GM12892 (cell line): ENCODE measurements at regions not wholly inside any gene's neighbourhood (a gene's known extent, or its start where the extent isn't known, plus 50 kb on each side); places are given as distances from the start of the nearest gene placed in this dataset.

ENCODE experiments used
- DNase-seq: peaks from one replicate; pipeline ENCODE4 v3.0.0; 2011; ENCODE audit not compliant: insufficient read length
- FAIRE-seq: peaks from 2 replicates; lab custom pipeline; 2011; peaks lifted over from hg19 to GRCh38; lab: Jason Lieb, UNC
- POLR2A ChIP-seq: IDR thresholded peaks from 2 replicates; pipeline ENCODE4 v1.6.1; 2011; ENCODE audit warnings: low read depth, low read length, control low read depth
- POLR2AphosphoS5 ChIP-seq: IDR thresholded peaks from 2 replicates; pipeline ENCODE4 v1.6.1; 2011; ENCODE audit warnings: low read depth, low read length, control low read depth
- TAF1 ChIP-seq: IDR thresholded peaks from 2 replicates; pipeline ENCODE4 v1.6.1; 2011; ENCODE audit warnings: low read depth, mild to moderate bottlenecking, control low read depth, low read length, borderline replicate concordance

DNA sequence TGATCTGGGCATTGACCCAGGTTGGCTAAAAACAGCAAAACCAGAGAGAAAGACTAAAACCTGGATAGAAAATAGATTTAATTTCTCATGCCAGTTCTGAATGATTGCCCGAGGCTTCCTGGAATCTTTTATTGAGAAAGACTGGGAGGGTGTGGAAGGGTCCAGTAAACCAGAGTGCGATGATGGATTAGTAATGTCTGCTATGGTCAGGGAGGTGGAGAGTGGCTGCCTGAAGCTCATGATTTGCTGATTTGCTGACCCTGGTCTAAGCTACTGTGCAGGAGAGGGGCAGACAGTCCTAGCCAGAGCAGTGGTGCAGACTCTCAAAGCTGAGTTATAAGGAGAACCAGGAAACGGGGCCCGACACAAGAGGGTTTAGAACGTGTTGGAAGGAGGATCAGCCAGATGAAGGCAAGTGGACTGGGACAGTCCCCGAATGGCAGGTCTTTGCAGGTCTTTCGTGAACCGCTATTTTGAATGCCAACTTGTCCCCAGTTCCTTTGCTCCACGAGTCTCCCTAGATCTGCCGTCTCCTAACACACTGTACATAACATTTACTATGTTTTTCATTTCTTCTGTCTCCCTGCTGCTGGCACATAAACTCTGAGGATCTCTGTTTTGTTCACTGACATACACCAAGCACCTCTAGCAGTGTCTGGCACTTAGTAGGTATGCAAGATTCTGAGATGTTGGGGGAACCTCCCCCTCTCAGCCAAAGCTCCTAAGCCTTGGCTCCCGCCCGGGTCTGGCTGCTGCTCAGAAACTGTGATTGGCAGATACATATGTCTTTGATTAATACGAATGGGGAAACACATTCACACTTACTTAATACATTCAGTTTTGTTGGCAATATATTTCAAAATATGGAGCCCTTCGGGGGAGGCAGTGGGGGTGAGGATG, 237.3 kb upstream of the TNRC6C start:
- TF ChIP-seq POLR2A = no peak
- no peak for TF ChIP-seq TAF1
- DNase-seq (no peak), FAIRE-seq (no peak)

DNA sequence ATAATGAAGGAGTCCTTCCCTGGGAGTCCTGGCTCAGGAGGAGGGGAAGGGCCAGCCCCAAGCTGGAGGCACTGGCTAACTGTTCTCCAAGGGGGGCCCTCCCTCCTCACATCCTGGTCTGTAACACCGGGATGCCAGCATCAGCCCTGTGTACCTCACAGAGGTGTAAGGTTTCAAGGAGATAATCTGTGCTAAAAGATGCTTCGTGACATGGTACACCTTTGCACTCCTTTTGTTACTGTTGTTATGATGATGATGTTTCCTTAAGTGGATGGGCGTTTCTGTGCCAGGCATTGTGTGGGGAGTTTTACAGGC, 236.7 kb upstream of the TNRC6C start:
- TF ChIP-seq TAF1 (no peak), POLR2A (no peak), POLR2AphosphoS5 (no peak)
- no peak for FAIRE-seq

DNA sequence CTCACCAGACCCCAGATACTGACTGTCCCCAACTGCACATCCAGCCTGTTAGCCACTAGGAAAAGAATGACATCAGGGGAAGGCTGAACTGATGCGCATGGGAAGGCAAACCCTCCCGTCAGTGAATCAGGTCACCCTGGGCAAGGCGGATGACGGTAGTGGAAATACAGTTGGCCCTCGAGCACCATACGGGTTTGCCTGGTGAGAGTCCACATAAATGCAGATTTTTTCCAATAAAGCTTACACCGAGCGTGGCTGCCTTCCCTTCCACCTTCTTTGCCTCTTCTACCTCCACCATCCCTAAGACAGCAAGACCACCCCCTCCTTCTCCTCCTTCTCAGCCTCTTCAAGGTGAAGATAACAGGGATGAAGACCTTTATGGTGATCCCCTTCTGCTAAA, 236.1 kb upstream of the TNRC6C start:
- DNase-seq (no peak), FAIRE-seq (no peak)
- no peak for TF ChIP-seq POLR2AphosphoS5
- TF ChIP-seq POLR2A = no peak
- TF ChIP-seq TAF1 = no peak

More for the DNA sequence above, 236.7 kb upstream of the TNRC6C start:
- DNase-seq = no peak

GRCh38 chr17:77723071-77723908, 235.2 kb upstream of the TNRC6C start:
- no peak for FAIRE-seq
- TF ChIP-seq POLR2A = no peak
- TF ChIP-seq TAF1 = no peak
- TF ChIP-seq POLR2AphosphoS5 = no peak
- no peak for DNase-seq

DNA sequence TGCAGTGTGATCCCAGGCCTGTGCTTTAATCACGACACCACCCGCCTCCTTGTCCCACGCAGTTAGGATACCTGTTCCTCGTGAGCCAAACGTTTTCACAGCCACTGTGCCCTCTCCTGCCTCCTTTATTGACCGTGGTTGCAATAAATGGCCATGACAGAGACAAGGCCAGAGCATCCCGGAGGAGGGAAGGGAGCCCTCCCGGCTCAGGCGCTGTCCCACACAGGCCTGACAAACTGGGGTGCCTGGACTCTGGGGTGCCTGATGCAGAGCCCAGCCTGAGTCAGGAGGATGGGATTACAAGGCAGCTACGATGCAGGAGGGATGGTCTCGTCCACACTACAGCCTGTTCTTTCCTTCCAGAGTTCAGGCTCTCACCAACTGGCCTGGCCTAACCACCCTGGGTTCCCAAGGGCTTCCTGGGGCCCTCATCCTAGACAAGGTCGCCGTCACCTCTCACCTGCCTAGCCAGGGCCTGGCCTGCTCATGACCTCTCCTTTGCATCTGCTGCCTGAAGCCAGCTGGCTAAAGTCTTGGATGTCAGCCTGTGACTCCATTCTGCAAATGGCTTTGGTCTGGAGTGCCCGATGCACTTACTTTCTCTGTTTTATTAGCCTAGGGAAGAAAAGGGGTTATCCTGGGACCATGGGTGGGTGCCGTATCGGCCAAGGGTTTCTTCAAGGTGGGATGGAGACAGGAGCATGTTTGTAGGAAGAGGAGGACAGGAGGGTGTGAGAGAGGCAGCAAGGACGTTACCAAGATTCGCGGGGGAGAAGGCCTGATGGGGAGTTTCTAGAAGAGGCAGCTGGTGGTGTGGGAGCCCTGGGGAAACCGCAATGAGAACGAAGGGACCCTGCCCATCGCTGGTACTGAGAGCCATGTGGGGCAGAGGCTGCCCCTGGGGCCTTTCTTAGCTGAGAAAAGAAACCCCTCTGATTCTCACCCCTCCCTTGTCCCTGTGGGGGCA, 234.3 kb upstream of the TNRC6C start:
- DNase-seq (no peak), FAIRE-seq (no peak)
- TF ChIP-seq POLR2AphosphoS5 (no peak), POLR2A (no peak), TAF1 (no peak)

DNA sequence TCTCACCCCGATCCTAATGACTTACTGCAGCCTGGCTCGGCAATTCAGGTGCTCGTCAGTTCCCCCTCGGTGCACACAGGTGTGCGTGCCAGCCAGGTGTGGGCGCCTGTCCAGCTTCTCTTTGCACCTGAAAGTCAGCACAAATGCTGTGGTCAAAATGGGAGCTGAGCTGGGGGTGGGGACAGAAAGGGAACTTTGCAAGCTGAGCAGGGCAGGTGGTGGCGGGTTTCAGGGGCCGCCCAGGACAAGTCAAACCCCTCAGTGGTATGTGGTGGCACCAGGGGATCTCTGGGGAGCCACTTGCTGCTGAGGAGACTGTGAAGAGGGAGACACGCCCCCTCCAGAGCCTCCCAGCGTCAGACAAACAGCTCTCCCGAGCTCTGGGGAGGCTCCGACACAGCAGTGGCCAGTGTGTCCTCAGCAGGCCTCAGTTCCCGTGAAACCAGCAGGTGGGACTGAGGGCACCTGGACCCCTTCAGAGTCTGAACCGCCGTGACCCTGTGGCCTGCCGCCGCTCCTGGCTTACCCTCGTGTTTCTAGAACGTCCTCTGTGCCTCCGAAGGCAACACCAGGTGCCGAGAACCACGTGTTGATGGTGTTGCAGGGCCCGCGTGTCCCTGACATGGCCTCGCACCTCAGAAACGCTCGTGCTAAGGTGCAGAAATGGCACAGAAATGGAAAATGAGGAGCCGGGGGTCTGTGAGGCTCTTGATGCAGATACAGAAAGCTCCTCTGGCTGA, 233.5 kb upstream of the TNRC6C start:
- no peak for DNase-seq
- TF ChIP-seq TAF1 = no peak
- TF ChIP-seq POLR2AphosphoS5 = no peak
- TF ChIP-seq POLR2A = no peak
- no peak for FAIRE-seq

- TF ChIP-seq POLR2A (no peak), TAF1 (no peak), POLR2AphosphoS5 (no peak)
- FAIRE-seq (no peak), DNase-seq (no peak)
These were observed 232.7 kb upstream of the TNRC6C start for GRCh38 chr17:77725846-77726245.

GRCh38 chr17:77726549-77727006, 231.9 kb upstream of the TNRC6C start:
- no peak for DNase-seq

GRCh38 chr17:77727037-77727615, 231.4 kb upstream of the TNRC6C start:
- no peak for FAIRE-seq
- TF ChIP-seq POLR2AphosphoS5 (no peak), POLR2A (no peak), TAF1 (no peak)
- DNase-seq = no peak

More at GRCh38 chr17:77726549-77727006, 231.9 kb upstream of the TNRC6C start:
- TF ChIP-seq POLR2AphosphoS5 (no peak), TAF1 (no peak), POLR2A (no peak)
- FAIRE-seq = no peak

GRCh38 chr17:77728474-77728795, 230.1 kb upstream of the TNRC6C start:
- no peak for FAIRE-seq
- DNase-seq = no peak
- TF ChIP-seq POLR2AphosphoS5 = no peak
- TF ChIP-seq POLR2A = no peak
- no peak for TF ChIP-seq TAF1

DNA sequence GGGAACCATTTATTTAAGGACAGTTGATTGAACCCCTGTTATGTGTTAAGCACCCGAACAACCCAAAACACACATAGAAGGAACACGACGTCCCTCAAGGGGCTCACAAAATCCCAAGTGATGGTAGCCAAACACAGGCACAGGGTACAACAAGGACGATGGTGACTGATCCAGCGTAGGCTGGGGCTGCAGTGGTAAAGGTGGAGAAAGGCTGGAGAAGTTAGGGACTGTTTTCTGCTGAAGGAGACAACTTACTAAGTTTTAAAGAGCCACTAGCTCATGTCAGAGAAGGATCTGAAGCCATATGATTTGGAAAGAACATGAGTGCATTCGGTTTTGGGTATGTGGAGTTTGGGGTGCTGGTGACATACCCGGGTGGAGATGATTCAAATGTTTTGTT, 229.6 kb upstream of the TNRC6C start:
- FAIRE-seq = no peak
- no peak for DNase-seq
- TF ChIP-seq POLR2AphosphoS5 (no peak), POLR2A (no peak), TAF1 (no peak)
